ENCODE measurements at regions not wholly inside any gene's neighbourhood (a gene's known extent, or its start where the extent isn't known, plus 50 kb on each side); places are given as distances from the start of the nearest gene placed in this dataset.
"Not testable (repeated sequence)": the region's sequence is repeated elsewhere in the genome, so short reads cannot be mapped to it uniquely, and the experiment has no call there.

- DNase-seq (ENCODE audit: low read depth in 1 of 2, low spot score in 1 of 2), result no peak
Observed at GRCh38 chr4:123667496-123667895, 270.9 kb downstream of the SPRY1 start.

GRCh38 chr4:123667991-123668390 is 271.4 kb downstream of the SPRY1 start:
- DNase-seq (ENCODE audit: low read depth in 1 of 2, low spot score in 1 of 2), result no peak

GRCh38 chr4:123671636-123672404 is 275.2 kb downstream of the SPRY1 start:
- no peak for DNase-seq (ENCODE audit: low read depth in 1 of 2, low spot score in 1 of 2)

GRCh38 chr4:123672987-123673386 is 276.4 kb downstream of the SPRY1 start:
- DNase-seq (ENCODE audit: low read depth in 1 of 2, low spot score in 1 of 2), result no peak

GRCh38 chr4:123673971-123674370 is 277.4 kb downstream of the SPRY1 start:
- DNase-seq (ENCODE audit: low read depth in 1 of 2, low spot score in 1 of 2), result no peak

GRCh38 chr4:123674762-123675465 is 278.3 kb downstream of the SPRY1 start:
- no peak for DNase-seq (ENCODE audit: low read depth in 1 of 2, low spot score in 1 of 2)

GRCh38 chr4:123675567-123675966 is 279.0 kb downstream of the SPRY1 start:
- DNase-seq (ENCODE audit: low read depth in 1 of 2, low spot score in 1 of 2), result no peak

GRCh38 chr4:123676071-123676889 is 279.7 kb downstream of the SPRY1 start:
- DNase-seq (ENCODE audit: low read depth in 1 of 2, low spot score in 1 of 2), result no peak

- no peak for DNase-seq (ENCODE audit: low read depth in 1 of 2, low spot score in 1 of 2)
Observed at GRCh38 chr4:123676890-123677229, 280.3 kb downstream of the SPRY1 start.

GRCh38 chr4:123682931-123683330 is 286.3 kb downstream of the SPRY1 start:
- DNase-seq (ENCODE audit: low read depth in 1 of 2, low spot score in 1 of 2), result no peak

GRCh38 chr4:123684937-123685336 is 288.3 kb downstream of the SPRY1 start:
- not testable (repeated sequence) for DNase-seq (ENCODE audit: low read depth in 1 of 2, low spot score in 1 of 2)

GRCh38 chr4:123695531-123695930 is 298.9 kb downstream of the SPRY1 start:
- DNase-seq (ENCODE audit: low read depth in 1 of 2, low spot score in 1 of 2), result not testable (repeated sequence)

GRCh38 chr4:123696687-123697086 is 300.1 kb downstream of the SPRY1 start:
- DNase-seq (ENCODE audit: low read depth in 1 of 2, low spot score in 1 of 2), result no peak

- DNase-seq (ENCODE audit: low read depth in 1 of 2, low spot score in 1 of 2), result no peak
Observed at GRCh38 chr4:123698556-123698955, 302.0 kb downstream of the SPRY1 start.

GRCh38 chr4:123699880-123700771 is 303.5 kb downstream of the SPRY1 start:
- DNase-seq (ENCODE audit: low read depth in 1 of 2, low spot score in 1 of 2), result no peak

- DNase-seq (ENCODE audit: low read depth in 1 of 2, low spot score in 1 of 2), result no peak
Observed at GRCh38 chr4:123701131-123701575, 304.6 kb downstream of the SPRY1 start.

GRCh38 chr4:123705419-123705818 is 308.8 kb downstream of the SPRY1 start:
- no peak for DNase-seq (ENCODE audit: low read depth in 1 of 2, low spot score in 1 of 2)

- DNase-seq (ENCODE audit: low read depth in 1 of 2, low spot score in 1 of 2), result no peak
Observed at GRCh38 chr4:123706973-123707372, 310.4 kb downstream of the SPRY1 start.

GRCh38 chr4:123708902-123709301 is 312.3 kb downstream of the SPRY1 start:
- no peak for DNase-seq (ENCODE audit: low read depth in 1 of 2, low spot score in 1 of 2)

- no peak for DNase-seq (ENCODE audit: low read depth in 1 of 2, low spot score in 1 of 2)
Observed at GRCh38 chr4:123709336-123709735, 312.7 kb downstream of the SPRY1 start.

GRCh38 chr4:123731035-123731434 is 334.4 kb downstream of the SPRY1 start:
- DNase-seq (ENCODE audit: low read depth in 1 of 2, low spot score in 1 of 2), result no peak
